H9 (cell line): ENCODE measurements at regions not wholly inside any gene's neighbourhood (a gene's known extent, or its start where the extent isn't known, plus 50 kb on each side); places are given as distances from the start of the nearest gene placed in this dataset.

ENCODE experiments used
- DNase-seq: peaks from one replicate; pipeline ENCODE4 v3.0.0-alpha.2; 2017
- H2AFZ ChIP-seq: one replicate; pipeline ENCODE4 v1.6.1; 2013; ENCODE audit warnings: mild to moderate bottlenecking, low read length, control low read depth, moderate library complexity
- H2AK5ac ChIP-seq: 2 replicates; pipeline ENCODE4 v1.6.1; 2013; ENCODE audit warnings: low read length, control low read depth, mixed read lengths; ENCODE audit not compliant: insufficient read length
- H2BK120ac ChIP-seq: one replicate; pipeline ENCODE4 v1.6.1; 2013; ENCODE audit warnings: low read depth, mild to moderate bottlenecking, low read length, control low read depth, inconsistent platforms; ENCODE audit not compliant: poor library complexity, severe bottlenecking
- H2BK12ac ChIP-seq: 2 replicates; pipeline ENCODE4 v1.6.1; 2013; ENCODE audit warnings: low read length, control low read depth, mixed read lengths, low read depth; ENCODE audit not compliant: insufficient read length
- H2BK15ac ChIP-seq: 2 replicates; pipeline ENCODE4 v1.6.1; 2013; ENCODE audit warnings: low read depth, low read length, control low read depth
- H2BK20ac ChIP-seq: one replicate; pipeline ENCODE4 v1.6.1; 2013; ENCODE audit warnings: low read depth, mild to moderate bottlenecking, low read length, control low read depth, inconsistent platforms; ENCODE audit not compliant: poor library complexity, severe bottlenecking
- H2BK5ac ChIP-seq: 2 replicates; pipeline ENCODE4 v1.6.1; 2013; ENCODE audit warnings: low read length, control low read depth, mixed read lengths; ENCODE audit not compliant: insufficient read length
- H3K14ac ChIP-seq: 2 replicates; pipeline ENCODE4 v1.6.1; 2013; ENCODE audit warnings: low read length, control low read depth; ENCODE audit not compliant: insufficient read depth
- H3K18ac ChIP-seq: 2 replicates; pipeline ENCODE4 v1.6.1; 2013; ENCODE audit warnings: low read depth, mild to moderate bottlenecking, mixed read lengths, low read length, control low read depth; ENCODE audit not compliant: insufficient read length
- H3K23ac ChIP-seq: 2 replicates; pipeline ENCODE4 v1.6.1; 2013; ENCODE audit warnings: low read length, control low read depth, mixed read lengths, low read depth; ENCODE audit not compliant: insufficient read length
- H3K23me2 ChIP-seq: 2 replicates; pipeline ENCODE4 v1.6.1; 2013; ENCODE audit warnings: low read depth, mild to moderate bottlenecking, mixed read lengths, low read length, control low read depth; ENCODE audit not compliant: insufficient read length, poor library complexity, severe bottlenecking
- H3K27ac ChIP-seq: 2 replicates; pipeline ENCODE4 v1.5.1; 2013; ENCODE audit warnings: low read length, control low read depth, mixed read lengths, low read depth; ENCODE audit not compliant: insufficient read length
- H3K27me3 ChIP-seq: 2 replicates; pipeline ENCODE4 v1.6.1; 2013; ENCODE audit warnings: low read length, control low read depth, inconsistent platforms; ENCODE audit not compliant: insufficient read depth
- H3K4ac ChIP-seq: 2 replicates; pipeline ENCODE4 v1.6.1; 2013; ENCODE audit warnings: low read depth, mild to moderate bottlenecking, control low read depth, inconsistent platforms, low read length, moderate library complexity
- H3K4me1 ChIP-seq: 2 replicates; pipeline ENCODE4 v1.6.1; 2013; ENCODE audit warnings: low read length, control low read depth, inconsistent platforms; ENCODE audit not compliant: insufficient read depth
- H3K4me2 ChIP-seq: 2 replicates; pipeline ENCODE4 v1.6.1; 2013; ENCODE audit warnings: low read length, control low read depth, mixed read lengths; ENCODE audit not compliant: insufficient read length, insufficient read depth
- H3K56ac ChIP-seq: 2 replicates; pipeline ENCODE4 v1.6.1; 2013; ENCODE audit warnings: low read depth, mild to moderate bottlenecking, mixed read lengths, low read length, control low read depth; ENCODE audit not compliant: insufficient read length
- H3K79me1 ChIP-seq: 2 replicates; pipeline ENCODE4 v1.6.1; 2013; ENCODE audit warnings: low read depth, mild to moderate bottlenecking, moderate library complexity, low read length, control low read depth, inconsistent platforms; ENCODE audit not compliant: insufficient read depth, poor library complexity, severe bottlenecking
- H3K79me2 ChIP-seq: 2 replicates; pipeline ENCODE4 v1.6.1; 2013; ENCODE audit warnings: low read length, control low read depth, inconsistent platforms; ENCODE audit not compliant: insufficient read depth
- H3K9ac ChIP-seq: 2 replicates; pipeline ENCODE4 v1.6.1; 2013; ENCODE audit warnings: low read length, control low read depth, mixed read lengths; ENCODE audit not compliant: insufficient read length; ENCODE audit errors: extremely low read depth
- H3K9me3 ChIP-seq: one replicate; pipeline ENCODE4 v1.6.1; 2013; ENCODE audit warnings: low read depth, low read length, inconsistent platforms; ENCODE audit not compliant: control insufficient read depth
- H3T11ph ChIP-seq: one replicate; pipeline ENCODE4 v1.6.1; 2013; ENCODE audit warnings: mild to moderate bottlenecking, low read length, control low read depth, inconsistent platforms
- H4K20me1 ChIP-seq: one replicate; pipeline ENCODE4 v1.6.1; 2013; ENCODE audit not compliant: control insufficient read depth, insufficient read length, insufficient read depth
- H4K5ac ChIP-seq: 2 replicates; pipeline ENCODE4 v1.6.1; 2013; ENCODE audit warnings: low read depth, mild to moderate bottlenecking, mixed read lengths, low read length, control low read depth; ENCODE audit not compliant: insufficient read length
- H4K8ac ChIP-seq: replicated peaks from 2 replicates; pipeline ENCODE4 v1.6.1; 2013; ENCODE audit warnings: low read length, control low read depth, mixed read lengths, low read depth; ENCODE audit not compliant: insufficient read length
- H4K91ac ChIP-seq: 2 replicates; pipeline ENCODE4 v1.6.1; 2013; ENCODE audit warnings: low read depth, mild to moderate bottlenecking, moderate library complexity, mixed read lengths, low read length, control low read depth; ENCODE audit not compliant: insufficient read length
- H3K27ac Mint-ChIP-seq, 3 experiments: 2 replicates in 2 of 3; 3 replicates in 1 of 3; pipeline ENCODE4 v1.8.0; 2020 to 2021; ENCODE audit warnings: mixed read lengths in 3 of 3, mild to moderate bottlenecking in 1 of 3, moderate library complexity in 1 of 3
- H3K27me3 Mint-ChIP-seq: 2 replicates; pipeline ENCODE4 v1.8.0; 2021; ENCODE audit warnings: low read depth, mild to moderate bottlenecking, moderate library complexity, mixed read lengths
- H3K36me3 Mint-ChIP-seq, 3 experiments: 2 replicates in 2 of 3; 3 replicates in 1 of 3; pipeline ENCODE4 v1.8.0; 2020 to 2021; ENCODE audit warnings: low read depth in 3 of 3, mixed read lengths in 3 of 3; ENCODE audit not compliant: insufficient read depth in 1 of 3
- H3K4me1 Mint-ChIP-seq, 2 experiments: 2 replicates each; pipeline ENCODE4 v1.8.0; 2020; ENCODE audit warnings: mixed read lengths in 2 of 2
- H3K4me3 Mint-ChIP-seq, 2 experiments: 2 replicates in 1 of 2; 3 replicates in 1 of 2; pipeline ENCODE4 v1.8.0; 2020 to 2021; ENCODE audit warnings: mild to moderate bottlenecking in 2 of 2, mixed read lengths in 2 of 2, moderate library complexity in 1 of 2
- H3K9me3 Mint-ChIP-seq, 2 experiments: 2 replicates in 1 of 2; 3 replicates in 1 of 2; pipeline ENCODE4 v1.8.0; 2020; ENCODE audit warnings: mild to moderate bottlenecking in 2 of 2, mixed read lengths in 2 of 2, moderate library complexity in 1 of 2
- CTCF ChIP-seq: fragments of 200-600 bp; sonication (generic); conservative IDR thresholded peaks from 3 replicates; pipeline ENCODE4 v1.8.0; 2021; ENCODE audit warnings: antibody characterized with exemption, mild to moderate bottlenecking
- WGBS: extraction: QIAGEN DNeasy Blood & Tissue Kit; methylation state at CpG from one replicate; pipeline ENCODE4 v1.1.7; 2013; ENCODE audit warnings: missing lambda C conversion rate, low lambda C conversion rate, mixed read lengths; ENCODE audit not compliant: insufficient read length; ENCODE audit errors: extremely low coverage; 5-methylcytosine and 5-hydroxymethylcytosine counted together

GRCh38 chr6:141501616-141502015 is 631.1 kb upstream of the GJE1 start:
- Mint-ChIP-seq H3K27me3 (no peaks in the 10 kb centered on the region), H3K27ac (no peak overlapping the region), H3K4me3 (no peak overlapping the region), H3K36me3 (peaks cover 28 to 39% (median 32%) of the 10 kb centered on the region in 3 experiments), H3K9me3 (peaks cover 30 to 39% of the 10 kb centered on the region in 2 experiments), H3K4me1 (peaks cover 14 to 16% of the 10 kb centered on the region in 2 experiments)
- Histone ChIP-seq H3K14ac (no peak overlapping the region), H3T11ph (no peak overlapping the region), H4K8ac (no peak overlapping the region), H2BK15ac (no peak overlapping the region), H3K9me3 (peaks cover 19% of the 10 kb centered on the region), H3K27ac (no peak overlapping the region), H4K91ac (no peak overlapping the region), H3K79me1 (no peaks in the 10 kb centered on the region), H2AK5ac (no peak overlapping the region), H3K4me1 (no peaks in the 10 kb centered on the region; the same call in 1 of the 2 replicates), H3K18ac (no peak overlapping the region), H2BK12ac (no peak overlapping the region), H2BK5ac (no peak overlapping the region), H4K20me1 (no peaks in the 10 kb centered on the region), H3K56ac (no peak overlapping the region), H3K23ac (no peak overlapping the region), H3K79me2 (no peaks in the 10 kb centered on the region), H3K4ac (no peak overlapping the region), H4K5ac (no peak overlapping the region), H2BK20ac (no peak overlapping the region), H3K27me3 (no peaks in the 10 kb centered on the region), H3K4me2 (no peak overlapping the region), H3K9ac (no peak overlapping the region), H3K23me2 (no peaks in the 10 kb centered on the region), H2AFZ (no peak overlapping the region), H2BK120ac (no peak overlapping the region)
- DNase-seq = no peak
- no peak for TF ChIP-seq CTCF
- WGBS = no CpG with 5 or more reads among the region's 1 CpG
